B cell (primary cell): ENCODE measurements at regions not wholly inside any gene's neighbourhood (a gene's known extent, or its start where the extent isn't known, plus 50 kb on each side); places are given as distances from the start of the nearest gene placed in this dataset.

Experiments used
- ATAC-seq: fragments of 200-7000 bp; cut with Tn5 transposase; one replicate; pipeline ENCODE4 v1.10.0; 2021; ENCODE audit warnings: low read depth, mild to moderate bottlenecking, moderate number of reproducible peaks, moderate library complexity
- CTCF ChIA-PET: fragments of 350-600 bp; sonication (Branson Sonifier 250); formaldehyde crosslinking; loops from one replicate; lab custom pipeline; 2021; ENCODE audit warnings: antibody characterized with exemption, inconsistent platforms; lab: Charles Lee
- POLR2A ChIA-PET: fragments of 350-600 bp; sonication (Branson Sonifier 250); formaldehyde crosslinking; loops from one replicate; lab custom pipeline; 2021; ENCODE audit warnings: antibody characterized with exemption; lab: Charles Lee
- DNase-seq: peaks from one replicate; pipeline ENCODE4 v3.0.0; 2013
- H2AFZ ChIP-seq: 2 replicates; pipeline ENCODE4 v1.6.1; 2012; ENCODE audit warnings: mild to moderate bottlenecking, low read depth, low read length; ENCODE audit not compliant: insufficient read depth, poor library complexity, severe bottlenecking
- H3K27ac ChIP-seq, 2 donors: 1 replicate in 1 of 2; 2 replicates in 1 of 2; pipeline ENCODE4 v1.5.1; 2012 to 2013; ENCODE audit warnings: low read length in 2 of 2, mild to moderate bottlenecking in 2 of 2, moderate library complexity in 1 of 2
- H3K27me3 ChIP-seq, 4 experiments: fragments of 200-600 bp in 1 of 4; sonication (generic) in 1 of 4; replicated peaks in 1 of 4; 1 replicate in 2 of 4; 2 replicates in 2 of 4; pipeline versions ENCODE4 v1.6.1 to v1.7.0; 2013 to 2016; ENCODE audit warnings: low read length in 3 of 4, mild to moderate bottlenecking in 2 of 4, mixed read lengths in 1 of 4, moderate library complexity in 1 of 4; ENCODE audit not compliant: insufficient read depth in 4 of 4, control insufficient read depth in 3 of 4; ENCODE audit errors: control extremely low read depth in 1 of 4
- H3K36me3 ChIP-seq, 2 experiments: replicated peaks in 1 of 2; 1 replicate in 1 of 2; 2 replicates in 1 of 2; pipeline versions ENCODE4 v1.6.1 to v1.7.1; 2013; ENCODE audit warnings: low read length in 1 of 2; ENCODE audit not compliant: insufficient read depth in 2 of 2, control insufficient read depth in 1 of 2; ENCODE audit errors: control extremely low read depth in 1 of 2, extremely low read depth in 1 of 2
- H3K4me1 ChIP-seq, 2 donors: fragments of 200-600 bp in 1 of 2; sonication (generic) in 1 of 2; 1 replicate in 1 of 2; 2 replicates in 1 of 2; pipeline versions ENCODE4 v1.5.1 to v1.6.1; 2013 to 2017; ENCODE audit warnings: low read length in 2 of 2; ENCODE audit not compliant: control insufficient read depth in 2 of 2, insufficient read depth in 2 of 2
- H3K4me2 ChIP-seq: replicated peaks from 2 replicates; pipeline ENCODE3; 2012; ENCODE audit warnings: mild to moderate bottlenecking, low read depth, low read length; ENCODE audit not compliant: poor library complexity, severe bottlenecking
- H3K4me3 ChIP-seq, 5 experiments: fragments of 200-600 bp in 1 of 5; sonication (generic) in 1 of 5; 1 replicate in 3 of 5; 2 replicates in 2 of 5; pipeline versions ENCODE4 v1.5.1 to v1.7.0; 2011 to 2016; ENCODE audit warnings: low read length in 4 of 5, mild to moderate bottlenecking in 4 of 5, low read depth in 2 of 5, control low read depth in 1 of 5, moderate library complexity in 1 of 5; ENCODE audit not compliant: insufficient read depth in 1 of 5; ENCODE audit errors: control extremely low read depth in 1 of 5, extremely low read depth in 1 of 5
- H3K79me2 ChIP-seq: fragments of 200-600 bp; sonication (generic); one replicate; pipeline ENCODE4 v1.6.0; 2016; ENCODE audit warnings: low read length; ENCODE audit not compliant: control insufficient read depth, insufficient read depth
- H3K9ac ChIP-seq: fragments of 200-600 bp; sonication (generic); 2 replicates; pipeline ENCODE4 v1.6.1; 2017; ENCODE audit warnings: mild to moderate bottlenecking, low read length, moderate library complexity
- H3K9me3 ChIP-seq, 3 donors: one replicate each; pipeline versions ENCODE4 v1.6.1 to v1.7.1; 2013; ENCODE audit warnings: low read length in 2 of 3; ENCODE audit not compliant: control insufficient read depth in 2 of 3, insufficient read depth in 1 of 3; ENCODE audit errors: control extremely low read depth in 1 of 3
- H4K20me1 ChIP-seq: 2 replicates; pipeline ENCODE4 v1.6.0; 2012; ENCODE audit warnings: mild to moderate bottlenecking, low read length; ENCODE audit not compliant: insufficient read depth, control insufficient read depth, poor library complexity, severe bottlenecking
- H3K27ac Mint-ChIP-seq: one replicate; pipeline ENCODE4 v1.8.0; 2021; ENCODE audit warnings: mixed read lengths
- H3K27me3 Mint-ChIP-seq: one replicate; pipeline ENCODE4 v1.8.0; 2021; ENCODE audit warnings: mixed read lengths
- H3K4me1 Mint-ChIP-seq: one replicate; pipeline ENCODE4 v1.8.0; 2021; ENCODE audit warnings: mixed read lengths
- H3K4me3 Mint-ChIP-seq: one replicate; pipeline ENCODE4 v1.8.0; 2021; ENCODE audit warnings: mixed read lengths
- H3K9me3 Mint-ChIP-seq: one replicate; pipeline ENCODE4 v1.8.0; 2022; ENCODE audit warnings: mixed read lengths; ENCODE audit not compliant: insufficient read depth
- EZH2 ChIP-seq: IDR thresholded peaks from 2 replicates; pipeline ENCODE4 v1.6.1; 2012; ENCODE audit warnings: borderline replicate concordance, low read depth, mild to moderate bottlenecking, moderate library complexity, low read length; ENCODE audit not compliant: insufficient read depth, poor library complexity, severe bottlenecking
- WGBS: methylation state at CpG from one replicate; pipeline ENCODE4 v1.1.5; 2013; ENCODE audit warnings: missing lambda C conversion rate; ENCODE audit not compliant: insufficient coverage; 5-methylcytosine and 5-hydroxymethylcytosine counted together
- intact Hi-C: fragments of 100-400 bp; cut with micrococcal nuclease; formaldehyde crosslinking; loops from one replicate; pipeline ENCODE4 v1.10.0; 2022
- TF ChIP-seq, protein P1 (sequence below): fragments of 200-600 bp; IDR thresholded peaks from one replicate; pipeline ENCODE4 v1.8.0; 2022; ENCODE audit warnings: antibody characterized with exemption, mild to moderate bottlenecking

DNA sequence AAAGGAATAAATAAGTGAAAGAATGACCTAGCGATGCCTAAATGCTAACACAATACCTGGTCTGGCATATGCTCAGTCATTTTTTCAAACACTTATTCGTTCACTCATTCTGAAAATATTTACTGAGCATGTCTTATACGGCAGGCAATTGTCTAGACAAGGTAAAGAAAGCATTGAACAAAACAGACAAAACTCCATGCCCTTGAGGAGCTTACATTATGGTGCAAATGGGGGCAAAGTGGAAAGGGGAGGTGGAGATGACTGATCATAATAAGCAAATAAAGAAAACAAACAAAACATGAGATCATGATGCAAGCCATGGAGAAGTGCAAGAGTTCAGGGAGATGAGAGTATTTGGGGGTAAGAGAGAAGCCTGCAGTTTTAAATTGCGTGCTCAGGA, 334.6 kb upstream of the PPARGC1A start:
- no peaks in the 10 kb centered on the region for H3K4me1 Mint-ChIP-seq
- peaks cover 0 to 6% (median 0%) of the 10 kb centered on the region in 3 donors for H3K9me3 ChIP-seq
- H3K4me2 ChIP-seq: no peak overlapping the region
- H3K4me1 ChIP-seq: no peaks in the 10 kb centered on the region
- 79% methylated on average over 2 of the region's 4 CpGs for WGBS
- intact Hi-C loops: no loop called here
- H3K27me3 Mint-ChIP-seq: no peaks in the 10 kb centered on the region
- H3K79me2 ChIP-seq: no peaks in the 10 kb centered on the region
- H3K4me3 ChIP-seq: no peak overlapping the region
- H3K9ac ChIP-seq: no peak overlapping the region
- CTCF ChIA-PET: no interaction called here
- peaks cover 5% of the 10 kb centered on the region for H3K9me3 Mint-ChIP-seq
- TF ChIP-seq, protein P1, sequence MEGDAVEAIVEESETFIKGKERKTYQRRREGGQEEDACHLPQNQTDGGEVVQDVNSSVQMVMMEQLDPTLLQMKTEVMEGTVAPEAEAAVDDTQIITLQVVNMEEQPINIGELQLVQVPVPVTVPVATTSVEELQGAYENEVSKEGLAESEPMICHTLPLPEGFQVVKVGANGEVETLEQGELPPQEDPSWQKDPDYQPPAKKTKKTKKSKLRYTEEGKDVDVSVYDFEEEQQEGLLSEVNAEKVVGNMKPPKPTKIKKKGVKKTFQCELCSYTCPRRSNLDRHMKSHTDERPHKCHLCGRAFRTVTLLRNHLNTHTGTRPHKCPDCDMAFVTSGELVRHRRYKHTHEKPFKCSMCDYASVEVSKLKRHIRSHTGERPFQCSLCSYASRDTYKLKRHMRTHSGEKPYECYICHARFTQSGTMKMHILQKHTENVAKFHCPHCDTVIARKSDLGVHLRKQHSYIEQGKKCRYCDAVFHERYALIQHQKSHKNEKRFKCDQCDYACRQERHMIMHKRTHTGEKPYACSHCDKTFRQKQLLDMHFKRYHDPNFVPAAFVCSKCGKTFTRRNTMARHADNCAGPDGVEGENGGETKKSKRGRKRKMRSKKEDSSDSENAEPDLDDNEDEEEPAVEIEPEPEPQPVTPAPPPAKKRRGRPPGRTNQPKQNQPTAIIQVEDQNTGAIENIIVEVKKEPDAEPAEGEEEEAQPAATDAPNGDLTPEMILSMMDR: no peak
- no peak for TF ChIP-seq EZH2
- no peaks in the 10 kb centered on the region for H3K27me3 ChIP-seq
- POLR2A ChIA-PET: no interaction called here
- no peak overlapping the region for H3K4me3 Mint-ChIP-seq
- H2AFZ ChIP-seq: no peak overlapping the region
- no peaks in the 10 kb centered on the region for H3K36me3 ChIP-seq
- ATAC-seq (no peak), DNase-seq (no peak)
- H4K20me1 ChIP-seq: no peaks in the 10 kb centered on the region
- H3K27ac ChIP-seq: no peak overlapping the region
- H3K27ac Mint-ChIP-seq: no peak overlapping the region

DNA sequence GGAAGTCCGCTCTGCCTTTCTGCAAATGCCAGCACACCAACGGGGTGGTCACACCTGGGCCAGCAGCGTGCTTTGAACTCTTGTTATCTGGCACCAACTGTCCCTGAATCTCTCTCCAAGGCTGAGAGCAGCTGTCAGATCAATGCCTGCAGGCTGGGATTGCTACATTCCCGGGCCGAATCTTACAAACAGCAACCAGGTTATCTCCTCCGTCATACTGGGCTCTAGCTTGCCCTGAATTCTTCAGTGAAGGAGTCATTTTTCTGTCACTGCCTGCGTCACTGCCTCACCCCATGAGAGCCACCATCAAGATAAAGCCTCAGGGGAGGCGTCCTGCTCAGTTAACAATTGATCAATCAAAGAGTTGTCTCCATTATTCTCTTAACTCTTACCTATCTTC, 329.4 kb upstream of the PPARGC1A start:
- no peak overlapping the region for H3K4me3 ChIP-seq
- Mint-ChIP-seq H3K27ac (no peak overlapping the region), H3K4me3 (no peak overlapping the region), H3K4me1 (no peaks in the 10 kb centered on the region), H3K27me3 (no peaks in the 10 kb centered on the region), H3K9me3 (peaks cover 2% of the 10 kb centered on the region)
- no peaks in the 10 kb centered on the region for H3K36me3 ChIP-seq
- no peak for DNase-seq
- no peaks in the 10 kb centered on the region for H3K27me3 ChIP-seq
- H3K79me2 ChIP-seq: no peaks in the 10 kb centered on the region
- no peak overlapping the region for H3K27ac ChIP-seq
- H3K4me1 ChIP-seq: no peaks in the 10 kb centered on the region
- TF ChIP-seq, protein P1: no peak
- TF ChIP-seq EZH2: no peak
- ChIA-PET POLR2A (no interaction called here), CTCF (no interaction called here)
- no peaks in the 10 kb centered on the region for H3K9me3 ChIP-seq
- ATAC-seq: no peak
- H4K20me1 ChIP-seq: no peaks in the 10 kb centered on the region
- intact Hi-C loops: no loop called here
- no peak overlapping the region for H2AFZ ChIP-seq
- WGBS: 67% methylated on average over 7 of the region's 8 CpGs
- no peak overlapping the region for H3K4me2 ChIP-seq
- no peak overlapping the region for H3K9ac ChIP-seq
